ENCODE measurements at regions not wholly inside any gene's neighbourhood (a gene's known extent, or its start where the extent isn't known, plus 50 kb on each side); places are given as distances from the start of the nearest gene placed in this dataset.

DNA sequence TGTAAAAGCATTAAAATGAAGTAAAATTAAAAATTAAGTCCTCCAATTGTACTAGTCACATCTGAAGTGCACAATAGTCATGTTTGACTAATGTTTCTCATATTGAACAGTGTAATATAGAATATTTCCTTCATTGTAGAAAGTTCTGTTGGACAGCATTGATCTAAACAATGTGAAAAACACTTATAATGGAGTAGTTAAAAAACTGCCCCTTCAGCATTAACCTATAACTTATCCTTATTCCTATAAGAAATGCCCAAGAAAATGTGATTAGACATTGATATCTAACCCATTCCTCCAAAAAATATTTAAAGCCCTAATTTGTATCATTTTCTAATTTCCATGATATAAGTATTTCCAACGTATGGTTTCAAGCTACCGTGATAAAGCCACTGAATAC lies 210.7 kb downstream of the RASSF9 start:
- TF ChIP-seq CTCF (IDR thresholded peaks at IDR 0.05) = no peak
- TF ChIP-seq POLR2A (IDR thresholded peaks at IDR 0.05) = no peak

Data from Peyer's patch (tissue), 4 donors.